Keratinocyte (primary cell): ENCODE measurements at regions not wholly inside any gene's neighbourhood (a gene's known extent, or its start where the extent isn't known, plus 50 kb on each side); places are given as distances from the start of the nearest gene placed in this dataset.

Experiments
- EZH2 ChIP-seq: IDR thresholded peaks from one replicate; pipeline ENCODE4 v1.6.1; 2012; ENCODE audit warnings: inconsistent platforms, mild to moderate bottlenecking, low read length, moderate library complexity
- TF ChIP-seq, protein P1 (sequence below), 3 experiments: IDR thresholded peaks in 1 of 3; conservative IDR thresholded peaks in 1 of 3; optimal IDR thresholded peaks in 1 of 3; 2 replicates in 2 of 3; 3 replicates in 1 of 3; pipeline versions ENCODE3 to v1.5.1; 2011; ENCODE audit warnings: low read length in 3 of 3, mild to moderate bottlenecking in 3 of 3, moderate library complexity in 2 of 3, control low read depth in 1 of 3, inconsistent platforms in 1 of 3; ENCODE audit not compliant: insufficient read depth in 2 of 3; ENCODE audit errors: extremely low read depth in 1 of 3

DNA sequence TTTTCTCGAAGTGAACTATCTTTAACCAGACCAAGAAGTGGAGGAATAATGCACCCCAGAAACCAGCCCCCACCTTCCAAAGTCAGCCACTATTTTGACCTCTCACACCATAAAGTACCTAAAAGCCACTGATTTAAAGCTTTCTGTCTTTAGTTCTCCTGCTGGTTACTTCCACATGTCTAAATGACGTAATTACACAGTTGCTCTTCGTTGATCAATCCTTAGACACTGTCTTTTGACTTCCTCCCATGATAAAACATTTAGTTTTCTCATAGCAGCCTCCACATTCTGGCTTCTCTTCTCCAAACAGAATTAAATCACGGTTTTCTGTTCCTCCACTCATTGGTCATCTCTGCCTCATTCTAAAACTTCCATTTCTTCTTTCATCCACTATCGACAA lies 294.4 kb upstream of the N4BP1 start:
- TF ChIP-seq, protein P1, sequence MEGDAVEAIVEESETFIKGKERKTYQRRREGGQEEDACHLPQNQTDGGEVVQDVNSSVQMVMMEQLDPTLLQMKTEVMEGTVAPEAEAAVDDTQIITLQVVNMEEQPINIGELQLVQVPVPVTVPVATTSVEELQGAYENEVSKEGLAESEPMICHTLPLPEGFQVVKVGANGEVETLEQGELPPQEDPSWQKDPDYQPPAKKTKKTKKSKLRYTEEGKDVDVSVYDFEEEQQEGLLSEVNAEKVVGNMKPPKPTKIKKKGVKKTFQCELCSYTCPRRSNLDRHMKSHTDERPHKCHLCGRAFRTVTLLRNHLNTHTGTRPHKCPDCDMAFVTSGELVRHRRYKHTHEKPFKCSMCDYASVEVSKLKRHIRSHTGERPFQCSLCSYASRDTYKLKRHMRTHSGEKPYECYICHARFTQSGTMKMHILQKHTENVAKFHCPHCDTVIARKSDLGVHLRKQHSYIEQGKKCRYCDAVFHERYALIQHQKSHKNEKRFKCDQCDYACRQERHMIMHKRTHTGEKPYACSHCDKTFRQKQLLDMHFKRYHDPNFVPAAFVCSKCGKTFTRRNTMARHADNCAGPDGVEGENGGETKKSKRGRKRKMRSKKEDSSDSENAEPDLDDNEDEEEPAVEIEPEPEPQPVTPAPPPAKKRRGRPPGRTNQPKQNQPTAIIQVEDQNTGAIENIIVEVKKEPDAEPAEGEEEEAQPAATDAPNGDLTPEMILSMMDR (optimal IDR thresholded peaks at IDR 0.05 in 1 of 3, IDR thresholded peaks at IDR 0.05 in 1 of 3, conservative IDR thresholded peaks at IDR 0.05 in 1 of 3; ENCODE audit: extremely low read depth in 1 of 3, insufficient read depth in 2 of 3, low read length in 3 of 3): no peak
- no peak for TF ChIP-seq EZH2
